T47D (cell line): ENCODE measurements at regions not wholly inside any gene's neighbourhood (a gene's known extent, or its start where the extent isn't known, plus 50 kb on each side); places are given as distances from the start of the nearest gene placed in this dataset.

Source experiments
- DNase-seq, 2 experiments: peaks; one replicate each; pipeline versions ENCODE4 v3.0.0 to v3.0.0-alpha.2; 2011 to 2012; ENCODE audit warnings: low read depth in 1 of 2, low spot score in 1 of 2
- JUND ChIP-seq: IDR thresholded peaks from 2 replicates; pipeline ENCODE4 v1.6.1; 2012; ENCODE audit warnings: low read depth
- in situ Hi-C: cut with HindIII; loops from 2 replicates; pipeline ENCODE4 v1.10.0; 2016; ENCODE audit warnings: low sequenced_read_pairs, low pct_unique_long_range_greater_than_20kb

DNA sequence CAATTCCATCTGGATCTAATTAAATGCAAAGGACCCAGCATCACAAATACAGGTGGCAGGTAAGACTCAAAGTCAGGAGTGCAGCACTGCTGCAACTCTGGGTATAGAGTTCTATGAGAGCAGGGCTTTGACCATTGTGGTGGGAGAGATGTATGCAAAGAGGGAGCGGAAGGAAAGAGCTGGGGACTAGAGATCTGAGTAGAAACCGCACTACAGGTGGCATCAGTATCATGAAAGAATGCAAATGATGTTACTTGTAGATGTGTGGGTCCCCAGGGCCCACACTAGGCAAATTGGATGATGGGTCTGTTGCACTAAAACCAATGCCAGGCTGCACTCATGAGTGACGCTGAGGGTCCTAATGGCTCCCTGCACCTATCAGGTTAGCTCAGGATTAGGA lies 287.1 kb upstream of the ASIC2 start:
- in situ Hi-C loops, result no loop called here
- no peak for DNase-seq
- no peak for TF ChIP-seq JUND

DNA sequence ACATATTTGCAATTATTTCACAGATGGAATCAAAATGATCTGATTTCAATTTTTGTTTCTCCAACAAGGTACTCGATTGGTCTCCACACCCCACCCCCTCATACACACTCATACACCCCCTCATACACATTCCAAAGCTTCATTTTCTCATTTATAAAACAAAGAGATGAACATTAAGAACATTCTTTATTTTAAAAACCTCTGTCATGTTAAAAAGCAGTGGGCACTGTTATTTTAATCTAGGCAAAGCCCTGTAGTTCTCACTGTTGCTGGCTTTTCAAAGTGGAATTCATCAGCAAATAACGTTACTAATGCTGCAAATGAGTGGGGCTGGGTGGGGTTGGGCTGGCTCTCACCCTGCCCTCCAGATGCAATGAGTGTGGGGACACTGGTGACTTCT lies 289.6 kb upstream of the ASIC2 start:
- DNase-seq, result no peak
- no peak for TF ChIP-seq JUND
- in situ Hi-C loops, result no loop called here

DNA sequence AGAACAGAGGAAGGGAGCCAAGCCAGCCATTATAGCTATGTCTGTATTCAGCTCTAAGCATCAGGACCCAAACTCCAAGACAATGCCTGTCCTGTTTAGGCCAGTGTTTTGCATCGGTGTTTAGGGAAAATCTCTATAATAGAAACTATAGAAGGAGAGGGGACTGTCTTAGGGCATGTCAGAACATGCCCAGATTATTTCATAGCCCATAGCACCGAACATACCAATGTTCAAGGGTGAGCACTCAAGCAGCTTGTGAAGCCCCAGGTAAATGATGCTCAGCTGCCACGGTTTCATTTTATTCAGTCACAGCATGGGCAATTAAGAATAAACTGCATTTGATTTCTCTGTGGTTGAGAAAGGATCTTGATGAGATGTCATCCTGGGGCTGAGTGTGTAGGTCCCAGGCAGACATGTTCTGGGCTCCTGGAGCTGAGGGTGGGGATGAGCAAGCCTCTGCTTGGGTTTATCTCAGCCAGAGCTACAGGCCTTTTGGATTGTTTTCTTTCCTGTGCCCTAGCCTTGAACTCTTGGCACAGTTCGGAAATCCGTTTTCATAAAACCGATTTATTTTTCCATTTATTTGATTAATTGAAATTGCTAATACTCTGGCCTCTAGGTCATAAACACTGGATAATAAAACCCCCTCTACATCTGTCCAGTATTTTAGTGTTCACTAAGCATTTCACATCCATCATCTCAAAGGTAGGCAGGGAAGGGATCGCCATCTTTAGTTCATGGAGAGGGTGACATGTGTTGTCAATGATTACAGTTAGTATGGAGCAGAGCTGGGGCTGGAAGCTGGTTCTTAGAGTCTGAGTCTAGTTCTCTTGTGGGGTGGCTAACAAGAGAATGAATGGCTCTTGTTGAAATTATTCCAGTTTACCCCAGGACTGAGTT lies 290.7 kb upstream of the ASIC2 start:
- in situ Hi-C loops, result no loop called here
- TF ChIP-seq JUND, result no peak

DNA sequence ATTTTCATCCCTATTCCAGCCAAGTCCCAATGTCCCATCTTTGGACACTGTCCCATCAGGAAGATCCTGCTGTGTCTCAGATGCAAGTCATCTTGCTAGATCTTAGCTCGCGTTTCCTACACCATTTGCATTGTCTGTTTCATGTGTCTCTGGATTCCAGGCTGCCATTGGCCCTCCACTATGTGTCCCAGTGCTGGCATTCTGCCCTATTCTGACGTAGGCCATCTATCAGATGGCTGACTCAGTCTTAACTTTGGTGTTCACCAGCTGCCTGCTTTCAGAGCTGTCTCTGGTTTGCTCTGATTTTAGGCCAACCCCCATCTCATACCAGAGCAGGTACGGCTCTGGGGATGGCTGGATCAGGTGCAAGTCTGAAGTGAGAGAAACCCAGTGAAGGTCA lies 300.9 kb upstream of the ASIC2 start:
- in situ Hi-C loops, result no loop called here
- no peak for DNase-seq
- TF ChIP-seq JUND, result no peak

More for the DNA sequence above, 290.7 kb upstream of the ASIC2 start:
- no peak for DNase-seq

DNA sequence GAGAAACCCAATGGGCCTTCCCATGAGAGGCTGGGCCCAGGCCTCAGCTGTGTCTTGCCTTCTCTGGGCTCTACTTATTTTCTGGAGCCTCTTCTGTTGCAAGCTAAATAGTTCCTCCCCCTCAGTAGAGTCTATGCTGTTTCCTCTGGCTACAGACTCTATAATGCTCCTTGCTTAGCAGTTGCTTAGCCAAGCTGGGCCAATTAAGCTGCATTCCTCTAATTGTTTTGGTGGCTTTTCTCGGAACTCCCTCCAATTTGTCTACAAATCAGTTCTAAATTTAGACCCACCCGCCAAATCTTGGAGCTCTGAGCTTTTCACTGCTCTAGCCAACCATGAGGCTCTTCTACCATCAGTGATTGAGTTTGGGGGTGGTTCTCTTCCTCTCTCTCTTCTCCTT lies 302.7 kb upstream of the ASIC2 start:
- in situ Hi-C loops, result no loop called here
- no peak for TF ChIP-seq JUND

DNA sequence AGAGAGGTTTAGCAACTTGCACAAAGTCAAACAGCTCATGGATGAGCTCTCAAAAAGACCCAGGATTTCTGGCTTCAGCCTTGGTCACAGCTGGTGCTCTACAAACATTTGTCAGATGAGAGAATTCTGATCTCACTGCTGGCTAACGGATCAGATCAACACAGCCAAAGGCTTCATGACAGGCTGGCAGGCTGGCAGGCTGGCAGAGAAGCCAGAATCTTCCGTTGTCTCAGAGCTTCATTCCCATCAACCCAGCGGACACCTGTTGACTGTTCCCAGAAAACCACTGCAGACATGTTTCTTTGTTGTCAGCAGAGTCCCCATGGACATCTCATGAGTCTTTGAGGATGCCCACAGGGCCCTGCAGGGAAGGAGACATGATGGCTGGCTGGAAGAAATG lies 303.8 kb upstream of the ASIC2 start:
- in situ Hi-C loops, result no loop called here
- TF ChIP-seq JUND, result no peak
- DNase-seq, result no peak

More for the DNA sequence above, 302.7 kb upstream of the ASIC2 start:
- no peak for DNase-seq

DNA sequence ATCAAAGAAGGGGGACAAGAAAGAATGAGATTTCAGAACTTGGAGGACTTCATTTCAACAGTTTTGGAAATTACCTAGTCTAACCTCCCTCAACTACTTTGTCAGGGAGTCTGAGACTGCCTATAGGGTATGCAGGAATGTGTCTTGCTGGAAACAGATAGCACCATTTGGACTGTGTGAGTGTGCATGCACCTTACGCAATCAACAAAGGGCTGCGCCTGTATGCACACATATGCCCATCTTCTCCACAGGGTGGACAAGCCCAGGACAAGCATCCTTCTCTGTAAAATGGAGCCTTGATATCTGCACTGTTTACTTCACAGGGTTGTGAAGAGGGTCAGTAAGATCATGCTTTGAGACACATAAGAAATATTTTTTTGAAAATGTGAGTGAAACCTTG lies 305.7 kb upstream of the ASIC2 start:
- DNase-seq, result no peak
- no peak for TF ChIP-seq JUND
- in situ Hi-C loops, result no loop called here

DNA sequence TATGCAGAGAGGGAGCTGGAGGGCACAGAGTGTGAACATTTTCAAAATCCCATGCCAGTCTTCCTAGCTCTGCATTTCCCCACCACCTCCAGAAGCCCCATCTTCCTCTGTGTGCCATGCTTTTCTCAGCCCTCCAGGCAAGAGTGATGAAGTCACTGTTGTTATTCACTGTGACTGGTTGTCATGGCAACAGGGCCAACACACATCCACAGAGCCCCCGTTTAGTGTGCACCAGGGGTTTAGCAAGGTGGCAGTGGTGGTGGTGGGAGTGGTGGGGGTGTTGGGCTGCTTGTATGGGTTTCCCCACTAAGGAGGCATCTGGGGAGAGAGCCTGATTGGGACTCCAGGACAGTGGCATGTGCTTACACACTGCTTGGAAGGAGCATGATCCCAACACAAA lies 309.9 kb upstream of the ASIC2 start:
- no peak for TF ChIP-seq JUND
- DNase-seq, result no peak
- in situ Hi-C loops, result no loop called here

DNA sequence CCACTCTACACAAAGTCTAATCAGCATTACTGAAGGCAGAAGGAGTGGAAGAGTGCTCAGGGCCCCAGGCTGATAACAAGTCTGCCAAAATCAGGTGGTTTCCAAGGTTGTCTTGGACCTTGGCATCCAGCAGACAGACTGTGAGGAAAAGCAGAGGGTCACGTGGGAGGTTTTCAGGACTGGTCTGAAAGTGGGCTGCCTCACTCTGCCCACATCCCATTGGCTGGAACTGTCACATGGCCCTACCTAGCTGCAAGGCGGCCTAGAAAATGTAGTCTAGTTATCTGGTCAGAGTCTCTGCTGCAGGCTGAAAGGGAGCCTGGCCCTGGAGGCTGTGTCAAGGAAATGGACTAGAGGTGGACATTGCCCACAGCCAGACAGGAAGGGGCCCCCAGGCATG lies 310.7 kb upstream of the ASIC2 start:
- in situ Hi-C loops, result no loop called here
- no peak for TF ChIP-seq JUND
- DNase-seq, result no peak

DNA sequence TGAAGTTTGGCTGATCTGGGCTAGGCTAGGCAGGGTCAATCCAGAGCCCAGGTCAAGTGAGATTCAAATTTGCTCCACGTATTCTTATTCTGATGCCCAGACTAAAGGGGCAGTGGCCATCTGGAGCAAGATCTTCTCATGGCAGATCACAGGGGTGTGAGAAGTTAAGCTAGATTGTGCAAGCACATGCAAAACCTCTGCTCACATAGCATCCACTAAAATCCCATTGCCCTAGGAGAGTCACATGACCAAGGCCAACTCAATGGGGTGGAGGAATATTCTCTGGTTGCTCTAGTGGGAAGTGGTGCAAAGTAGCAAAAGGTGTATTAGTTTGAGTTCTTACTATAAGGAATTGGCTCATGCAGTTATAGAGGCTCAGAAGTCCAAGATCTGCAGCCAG lies 318.4 kb upstream of the ASIC2 start:
- TF ChIP-seq JUND, result no peak
- DNase-seq, result no peak
- in situ Hi-C loops, result no loop called here

DNA sequence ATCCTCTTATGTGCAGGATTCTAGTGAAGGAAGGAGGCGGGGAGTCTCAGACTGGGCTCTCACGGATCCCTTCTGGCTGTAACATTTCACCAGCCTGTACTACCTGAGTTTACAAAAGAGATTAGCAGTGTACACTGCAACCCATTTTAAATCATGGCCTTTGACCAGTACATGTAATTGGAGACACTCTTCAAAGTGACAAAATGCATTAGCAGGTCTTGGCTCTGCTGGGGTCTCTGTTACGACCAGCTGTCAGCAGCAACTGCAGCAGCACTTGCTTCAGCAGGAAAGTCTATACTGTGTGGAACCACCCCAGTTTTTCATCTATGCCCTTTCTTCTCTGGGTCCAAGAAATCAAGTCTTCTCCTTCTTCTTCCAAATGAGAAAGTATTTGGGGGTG lies 322.8 kb upstream of the ASIC2 start:
- DNase-seq, result no peak
- in situ Hi-C loops, result no loop called here
- no peak for TF ChIP-seq JUND

DNA sequence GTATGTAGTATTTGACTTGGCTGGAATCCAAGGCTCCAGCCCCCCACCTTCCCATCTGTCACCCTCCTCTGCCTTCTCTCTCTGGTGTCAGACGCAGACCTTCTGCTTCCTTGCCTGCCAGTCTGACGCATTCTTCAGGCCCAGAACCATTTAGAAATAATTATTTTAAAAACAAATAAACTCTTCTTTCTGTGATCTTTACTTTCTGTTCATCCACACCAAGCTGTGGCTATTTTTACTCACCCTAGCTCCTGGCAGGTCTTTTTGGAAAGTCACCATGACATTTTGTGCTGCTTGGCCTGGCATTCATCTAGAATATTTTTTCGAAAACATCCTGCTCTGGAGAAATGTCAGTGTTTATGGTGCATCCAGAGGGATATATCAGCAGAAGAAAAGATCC lies 330.7 kb upstream of the ASIC2 start:
- DNase-seq, result no peak
- in situ Hi-C loops, result no loop called here
- no peak for TF ChIP-seq JUND

DNA sequence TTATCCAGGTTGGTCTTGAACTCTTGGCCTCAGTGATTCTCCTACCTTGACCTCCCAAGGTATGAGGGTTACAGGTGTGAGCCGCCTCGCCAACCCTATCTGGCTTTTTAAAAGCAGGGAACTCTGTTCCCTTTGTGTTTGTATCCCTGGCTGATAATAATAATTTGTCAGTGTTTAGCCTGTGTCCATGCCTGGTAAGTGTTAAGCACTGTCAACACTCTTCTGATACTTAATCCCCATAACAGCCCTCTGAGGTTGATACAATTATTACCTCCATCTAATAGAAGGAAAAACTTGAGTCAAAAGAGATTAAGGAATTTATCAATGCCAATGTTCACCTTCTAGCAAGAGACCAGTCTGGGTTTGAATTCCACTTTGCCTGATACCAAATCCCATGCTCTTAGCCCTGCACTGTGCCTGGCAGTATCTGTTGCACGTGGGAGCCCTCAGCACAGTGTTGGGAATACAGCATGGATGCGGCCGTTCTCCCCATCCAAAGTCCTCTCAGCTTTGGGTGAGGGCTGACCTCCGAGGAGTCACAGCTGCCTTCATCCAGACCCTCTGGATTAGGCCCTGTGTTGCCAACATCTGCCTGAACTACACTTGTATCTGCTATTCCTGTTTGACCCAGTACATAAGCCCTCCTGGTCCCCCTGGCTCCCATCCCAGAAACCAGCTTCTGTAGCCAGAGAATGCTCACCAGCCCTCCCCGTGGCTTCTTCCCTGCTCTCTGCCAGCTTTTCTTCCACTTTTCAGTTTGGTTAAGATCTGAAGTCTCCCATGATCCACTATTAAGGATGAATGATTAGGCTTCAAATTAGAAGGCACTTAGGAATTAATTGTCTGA lies 335.6 kb upstream of the ASIC2 start:
- in situ Hi-C loops, result no loop called here
- DNase-seq, result no peak
- TF ChIP-seq JUND, result no peak
